Neural progenitor cell (in vitro differentiated cells): ENCODE measurements at regions not wholly inside any gene's neighbourhood (a gene's known extent, or its start where the extent isn't known, plus 50 kb on each side); places are given as distances from the start of the nearest gene placed in this dataset.

Experiments
- EZH2phosphoT487 ChIP-seq: fragments of 200-600 bp; sonication (generic); IDR thresholded peaks from 2 replicates; pipeline ENCODE4 v1.6.1; 2017; ENCODE audit warnings: antibody characterized with exemption
- TF ChIP-seq, protein P1 (sequence below): fragments of 200-600 bp; sonication (generic); IDR thresholded peaks from 2 replicates; pipeline ENCODE4 v1.5.1; 2017; ENCODE audit warnings: antibody characterized with exemption, mild to moderate bottlenecking

DNA sequence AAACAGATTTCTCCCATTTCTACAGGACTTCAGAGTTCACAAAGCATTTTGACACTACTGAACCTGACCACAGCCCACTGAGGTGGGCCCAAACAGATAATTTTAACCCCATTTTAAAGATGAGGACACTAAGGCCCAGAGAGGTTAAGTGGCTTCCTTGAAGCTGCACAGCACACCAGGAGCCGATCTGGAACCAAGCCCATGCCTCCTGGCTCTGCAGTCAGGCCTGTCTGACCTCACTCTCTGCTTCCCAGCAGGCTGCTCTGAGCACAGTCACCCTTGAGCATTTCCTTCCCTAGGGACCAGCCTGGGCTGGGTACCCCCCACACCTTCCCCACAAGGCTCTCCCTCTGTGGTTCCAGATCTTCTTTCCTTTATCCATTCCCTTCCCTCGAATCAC is 252.2 kb downstream of the ENGASE start:
- TF ChIP-seq, protein P1, sequence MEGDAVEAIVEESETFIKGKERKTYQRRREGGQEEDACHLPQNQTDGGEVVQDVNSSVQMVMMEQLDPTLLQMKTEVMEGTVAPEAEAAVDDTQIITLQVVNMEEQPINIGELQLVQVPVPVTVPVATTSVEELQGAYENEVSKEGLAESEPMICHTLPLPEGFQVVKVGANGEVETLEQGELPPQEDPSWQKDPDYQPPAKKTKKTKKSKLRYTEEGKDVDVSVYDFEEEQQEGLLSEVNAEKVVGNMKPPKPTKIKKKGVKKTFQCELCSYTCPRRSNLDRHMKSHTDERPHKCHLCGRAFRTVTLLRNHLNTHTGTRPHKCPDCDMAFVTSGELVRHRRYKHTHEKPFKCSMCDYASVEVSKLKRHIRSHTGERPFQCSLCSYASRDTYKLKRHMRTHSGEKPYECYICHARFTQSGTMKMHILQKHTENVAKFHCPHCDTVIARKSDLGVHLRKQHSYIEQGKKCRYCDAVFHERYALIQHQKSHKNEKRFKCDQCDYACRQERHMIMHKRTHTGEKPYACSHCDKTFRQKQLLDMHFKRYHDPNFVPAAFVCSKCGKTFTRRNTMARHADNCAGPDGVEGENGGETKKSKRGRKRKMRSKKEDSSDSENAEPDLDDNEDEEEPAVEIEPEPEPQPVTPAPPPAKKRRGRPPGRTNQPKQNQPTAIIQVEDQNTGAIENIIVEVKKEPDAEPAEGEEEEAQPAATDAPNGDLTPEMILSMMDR, result no peak
- TF ChIP-seq EZH2phosphoT487, result no peak
